ENCODE measurements at regions not wholly inside any gene's neighbourhood (a gene's known extent, or its start where the extent isn't known, plus 50 kb on each side); places are given as distances from the start of the nearest gene placed in this dataset.

DNA sequence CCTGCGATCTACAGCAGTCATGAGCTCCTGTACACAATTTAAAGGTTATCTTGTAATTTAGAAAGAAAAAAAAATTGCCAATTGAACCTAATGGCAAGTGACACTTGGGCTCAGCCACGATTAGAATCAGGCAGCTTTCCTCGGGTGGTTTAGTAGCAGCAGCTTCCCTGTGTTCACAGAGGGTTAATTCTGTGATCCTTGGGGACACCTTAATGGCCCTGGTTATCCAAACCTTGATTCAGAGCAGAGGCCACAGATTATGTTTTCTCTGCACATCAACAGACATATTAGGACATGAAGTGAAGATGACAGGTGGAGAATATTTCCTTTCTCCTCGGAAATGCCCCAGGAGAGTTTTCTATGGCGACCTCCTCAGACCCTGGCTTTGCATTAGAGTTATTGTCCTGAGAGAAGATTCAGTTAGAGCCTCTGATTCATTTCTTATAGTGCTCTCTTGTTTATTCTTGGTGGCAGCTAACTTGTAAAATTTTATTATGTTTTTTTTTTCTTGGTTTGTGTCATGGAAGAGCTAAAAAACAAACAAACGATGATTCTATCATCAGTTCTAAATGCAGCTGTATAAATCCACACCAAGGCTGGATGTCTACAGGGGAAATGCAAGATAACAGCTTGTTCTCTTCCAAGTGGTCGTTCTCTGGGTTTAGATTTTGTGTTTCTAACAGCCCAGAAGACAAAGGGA, 351.2 kb upstream of the DYNLRB2 start:
- DNase-seq (ENCODE audit: low read depth), result no peak

DNA sequence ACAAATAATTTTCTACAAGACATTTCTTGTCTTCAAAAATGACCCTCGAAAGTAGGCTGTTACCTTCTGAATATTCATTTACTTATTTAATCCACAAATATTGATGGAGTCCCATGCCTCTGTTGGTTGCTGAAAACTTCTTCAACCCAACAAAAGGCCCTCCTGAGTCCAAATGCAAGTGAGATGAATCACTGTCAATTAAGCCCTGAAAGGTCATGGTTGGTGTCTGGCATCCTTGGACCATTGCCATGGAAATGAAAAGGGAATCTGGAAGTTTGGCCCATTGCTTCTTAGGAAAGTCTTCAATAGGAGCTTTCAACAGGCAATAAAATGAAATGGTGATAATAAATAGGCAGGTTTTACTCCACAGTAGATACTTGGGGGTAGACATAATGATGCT, 364.7 kb upstream of the DYNLRB2 start:
- DNase-seq (ENCODE audit: low read depth), result peak; percentile 25

DNA sequence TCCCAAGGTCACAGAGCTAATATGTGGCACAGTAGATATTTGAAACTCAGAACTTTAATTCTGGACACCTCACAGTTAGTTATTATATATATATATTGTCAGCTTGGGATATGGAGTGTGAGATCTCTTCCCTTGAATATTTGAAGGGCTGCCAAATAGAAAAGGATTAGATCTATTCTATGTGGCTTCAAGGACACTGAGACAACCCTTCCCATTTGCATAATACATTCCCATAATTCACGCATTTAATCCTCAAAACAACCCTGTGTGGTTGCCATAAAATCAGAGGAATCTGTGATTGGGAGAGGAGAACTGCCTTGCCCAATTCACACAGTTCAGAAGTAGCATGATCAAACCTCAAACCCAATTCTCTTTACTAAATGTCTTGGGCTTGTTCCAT, 365.8 kb upstream of the DYNLRB2 start:
- no peak for DNase-seq (ENCODE audit: low read depth)

DNA sequence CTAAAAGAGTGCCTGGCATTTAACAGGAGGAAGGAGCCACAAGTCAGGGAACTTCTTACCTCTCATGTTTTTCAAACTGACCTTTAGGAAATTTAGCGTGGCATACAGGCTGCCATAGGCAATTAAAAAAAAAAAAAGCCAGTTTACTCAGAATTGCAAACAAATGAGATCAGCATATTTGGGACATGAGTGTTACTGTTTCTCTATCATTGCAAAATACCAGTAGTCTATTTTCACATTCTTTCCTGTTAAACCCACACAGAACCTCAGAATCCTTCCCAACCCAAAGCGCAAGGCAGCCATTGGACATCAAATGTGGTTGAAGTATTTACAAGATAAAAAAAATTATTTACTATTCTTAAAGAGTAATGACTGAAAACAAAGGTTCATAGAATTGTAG, 366.4 kb upstream of the DYNLRB2 start:
- peak; percentile 83 for DNase-seq (ENCODE audit: low read depth)

DNA sequence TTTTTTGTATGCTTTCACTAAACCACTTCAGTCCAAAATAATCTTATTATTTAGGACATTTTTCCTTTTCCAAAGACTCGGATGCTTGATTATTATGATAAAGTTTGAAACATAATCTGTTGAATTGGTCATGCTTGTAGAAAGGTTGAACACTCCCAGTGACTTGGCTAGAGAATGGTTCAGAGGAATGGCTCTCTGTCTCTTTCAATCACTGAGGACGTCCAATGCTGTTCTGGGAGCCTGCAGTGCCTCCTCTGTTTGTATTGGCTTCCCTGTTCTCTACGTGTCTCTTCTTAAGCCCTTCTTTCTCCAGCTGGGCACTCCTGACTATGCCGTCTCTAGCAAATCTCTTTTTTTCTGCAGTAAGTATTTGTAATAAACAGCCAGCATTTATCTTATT, 369.0 kb upstream of the DYNLRB2 start:
- DNase-seq (ENCODE audit: low read depth), result peak; percentile 41

DNA sequence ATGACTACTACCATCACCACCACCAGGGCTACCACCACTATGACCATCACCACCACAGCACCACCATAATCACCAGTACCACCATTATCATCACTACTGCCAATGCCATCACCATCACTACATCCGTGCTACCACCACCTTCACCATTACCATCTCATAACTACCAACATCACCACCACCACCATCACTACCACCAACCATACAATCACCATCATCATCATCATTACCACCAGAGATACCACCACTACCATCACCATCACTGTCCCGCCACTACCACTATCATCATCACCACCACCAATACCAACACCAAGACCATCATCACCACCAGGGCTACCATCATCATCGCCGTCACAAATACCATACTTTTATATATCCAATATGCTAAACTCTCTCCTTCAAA, 369.6 kb upstream of the DYNLRB2 start:
- DNase-seq (ENCODE audit: low read depth), result no peak

DNA sequence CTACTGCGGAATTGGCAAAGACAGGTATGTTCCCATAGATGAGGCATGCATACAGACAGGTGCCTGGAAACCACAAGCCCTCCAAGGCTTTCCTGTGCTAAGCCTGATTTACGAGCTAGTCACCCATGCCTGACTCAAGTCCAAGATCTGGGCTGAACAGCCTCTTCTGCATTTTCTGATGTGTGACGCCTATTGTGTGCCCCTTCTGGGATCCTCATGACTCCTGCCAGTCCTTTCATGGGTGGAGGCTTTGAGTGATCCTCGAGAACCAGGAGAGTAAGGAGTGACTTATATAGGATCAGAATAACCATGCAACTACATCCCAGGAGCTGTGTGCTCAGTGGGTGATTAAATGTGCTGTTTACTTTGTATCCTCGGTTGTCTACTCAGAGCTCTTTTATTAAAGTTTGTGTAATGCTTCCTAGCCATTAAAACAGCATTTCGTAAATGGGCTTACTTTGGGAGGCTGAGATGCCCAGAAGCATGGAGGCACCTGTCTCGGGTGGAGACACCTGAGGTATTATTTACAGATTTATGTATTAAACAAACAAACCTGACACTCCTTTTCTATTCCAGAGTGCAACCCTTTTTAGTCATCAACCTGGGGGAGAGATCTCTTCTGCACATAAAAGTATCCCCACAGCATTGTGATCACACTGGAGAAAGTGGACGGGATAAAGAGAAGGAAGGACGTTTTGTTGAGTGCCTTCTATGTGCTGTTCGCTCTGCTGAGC, 373.0 kb upstream of the DYNLRB2 start:
- no peak for DNase-seq (ENCODE audit: low read depth)

DNA sequence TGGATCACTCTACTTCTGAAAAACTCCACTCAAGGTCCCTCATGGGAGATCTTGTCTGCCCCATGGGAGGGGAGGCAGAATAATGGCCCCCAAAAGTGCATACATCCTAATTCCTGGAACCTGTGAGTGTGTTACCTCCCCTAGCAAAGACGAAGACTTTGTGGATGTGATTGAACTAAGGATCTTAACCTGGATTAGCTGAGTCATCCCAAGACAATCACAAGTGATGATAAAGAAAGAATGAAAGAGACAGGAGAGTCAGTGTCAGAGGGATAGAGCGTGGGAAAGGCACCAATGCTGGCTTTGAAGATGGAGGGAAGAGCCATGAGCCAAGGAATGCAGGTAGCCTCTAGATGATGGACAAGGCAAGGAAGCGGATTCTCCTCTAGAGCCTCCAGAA, 374.7 kb upstream of the DYNLRB2 start:
- no peak for DNase-seq (ENCODE audit: low read depth)

DNA sequence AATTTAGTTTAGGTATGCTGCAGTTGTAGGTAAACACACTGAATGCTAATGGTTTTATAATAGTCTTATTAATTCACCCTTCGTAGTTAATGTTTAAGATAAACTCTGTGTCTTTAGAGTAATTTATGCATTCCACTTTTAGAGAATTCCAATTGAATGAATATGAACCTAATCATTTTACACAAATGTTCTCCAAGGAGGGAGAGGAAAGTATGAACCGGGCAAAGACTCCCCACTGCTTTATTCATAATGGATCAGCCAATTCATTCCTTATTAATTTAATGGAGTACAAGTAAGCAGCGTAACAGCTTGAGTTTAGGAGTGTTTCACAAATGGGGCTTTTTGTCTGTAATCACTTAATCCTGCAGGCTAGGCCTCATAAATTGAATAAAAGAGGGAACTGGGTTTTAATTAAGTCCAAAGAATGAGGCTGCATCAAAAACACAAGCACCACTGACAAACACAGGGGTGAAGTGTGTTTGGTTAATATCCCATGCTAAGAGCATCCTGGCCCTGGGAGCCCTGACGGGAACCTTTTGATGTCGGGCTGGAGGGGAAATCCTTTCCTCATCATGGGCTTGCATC, 375.7 kb upstream of the DYNLRB2 start:
- no peak for DNase-seq (ENCODE audit: low read depth)

DNA sequence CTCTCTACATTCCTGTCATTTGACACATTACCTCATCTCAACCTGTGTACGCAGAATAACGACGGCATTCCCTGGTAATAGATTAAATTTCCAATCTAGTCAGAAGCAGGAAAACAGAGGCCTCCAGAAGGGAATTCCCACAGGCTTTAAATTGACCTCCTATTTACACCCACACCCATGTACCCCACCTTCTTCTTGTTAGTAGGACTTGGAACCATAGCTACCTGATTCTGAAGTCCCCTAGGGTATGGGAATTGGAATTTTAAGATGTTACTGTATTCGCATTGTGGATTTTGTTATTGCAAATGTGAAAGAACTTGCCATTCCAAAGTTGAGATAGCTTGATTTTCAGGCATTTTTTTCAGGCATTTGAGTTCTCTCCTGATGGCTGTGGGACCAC, 377.5 kb upstream of the DYNLRB2 start:
- no peak for DNase-seq (ENCODE audit: low read depth)

DNA sequence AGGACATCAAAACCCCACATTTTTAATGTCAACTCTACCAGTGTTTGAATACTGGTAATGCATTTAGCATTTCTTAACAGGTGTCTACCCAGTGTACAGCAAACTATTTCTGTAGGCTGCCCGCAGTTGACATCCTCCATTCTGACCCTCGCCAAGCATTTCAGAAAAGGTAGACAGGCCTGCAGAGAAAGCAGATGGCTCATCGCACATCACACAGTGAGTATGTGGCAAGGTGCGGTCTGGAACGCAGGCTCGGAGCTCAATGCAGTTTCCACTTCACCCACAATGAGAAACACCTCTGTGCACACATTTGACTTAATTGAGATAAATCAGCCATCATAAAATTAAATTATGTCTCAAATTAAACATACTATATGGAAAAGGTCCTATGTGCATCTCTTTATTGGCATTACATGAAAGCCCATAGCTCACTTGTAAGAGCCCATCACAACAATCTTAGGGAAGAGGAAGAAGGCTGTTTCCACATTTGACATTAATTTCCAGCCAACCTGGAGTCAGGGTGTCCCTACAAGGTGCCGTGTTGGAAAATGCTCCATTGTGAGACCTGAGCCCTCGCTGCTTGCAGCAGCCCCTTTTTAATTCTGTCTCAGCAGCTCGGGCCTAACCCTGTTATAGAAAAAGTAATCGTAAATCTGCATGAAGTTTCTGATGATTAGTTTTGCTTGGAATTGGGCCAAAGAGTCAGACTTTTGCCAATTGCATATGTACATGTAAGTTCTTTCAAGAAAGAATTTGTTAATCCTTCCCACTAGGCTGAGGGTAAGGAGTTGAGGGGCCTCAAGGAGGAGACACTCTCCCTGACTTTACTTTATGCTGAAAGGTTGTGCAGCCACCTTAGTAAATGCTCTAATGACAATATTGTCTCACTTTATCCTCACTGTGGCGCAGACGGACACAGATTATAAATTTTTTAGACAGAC, 378.7 kb upstream of the DYNLRB2 start:
- DNase-seq (ENCODE audit: low read depth), result no peak

DNA sequence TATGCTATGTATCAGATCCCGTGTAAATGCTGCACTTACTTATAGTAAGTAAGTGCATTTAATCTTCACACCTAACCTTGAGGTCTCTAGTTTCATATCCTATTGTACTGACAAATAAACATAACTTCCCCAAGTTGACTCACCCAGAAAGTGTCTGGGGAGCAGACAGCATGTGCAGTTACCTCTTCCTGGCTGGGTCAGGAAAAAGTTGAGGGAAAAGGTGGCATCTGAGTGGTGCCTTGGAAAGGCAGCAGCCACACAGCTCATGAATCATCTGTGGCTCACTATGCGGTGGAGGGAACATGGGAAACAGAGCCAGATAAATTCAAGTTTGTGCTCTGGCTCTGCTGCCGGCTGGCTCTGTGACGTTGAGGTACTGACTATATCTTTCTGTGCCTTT, 382.0 kb upstream of the DYNLRB2 start:
- DNase-seq (ENCODE audit: low read depth), result no peak

DNA sequence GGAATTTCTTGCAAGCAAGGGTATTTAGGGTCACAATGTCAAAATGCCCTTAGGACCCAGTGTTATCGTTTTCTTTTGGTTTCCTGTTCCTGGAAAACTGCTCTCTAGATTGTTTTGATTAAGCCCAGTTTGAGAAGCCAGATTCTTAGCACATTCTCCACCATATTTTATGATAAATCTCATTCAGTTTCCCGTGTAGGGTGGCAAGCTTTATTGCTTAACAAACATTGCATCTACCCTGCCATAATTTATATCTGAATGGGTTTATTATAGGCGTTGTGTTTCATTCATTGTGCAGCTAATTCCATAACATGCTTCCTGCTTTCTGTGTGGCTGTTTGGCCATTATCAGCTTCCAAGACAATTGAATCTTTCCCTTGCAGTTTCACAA, 389.1 kb upstream of the DYNLRB2 start:
- DNase-seq (ENCODE audit: low read depth), result no peak

DNA sequence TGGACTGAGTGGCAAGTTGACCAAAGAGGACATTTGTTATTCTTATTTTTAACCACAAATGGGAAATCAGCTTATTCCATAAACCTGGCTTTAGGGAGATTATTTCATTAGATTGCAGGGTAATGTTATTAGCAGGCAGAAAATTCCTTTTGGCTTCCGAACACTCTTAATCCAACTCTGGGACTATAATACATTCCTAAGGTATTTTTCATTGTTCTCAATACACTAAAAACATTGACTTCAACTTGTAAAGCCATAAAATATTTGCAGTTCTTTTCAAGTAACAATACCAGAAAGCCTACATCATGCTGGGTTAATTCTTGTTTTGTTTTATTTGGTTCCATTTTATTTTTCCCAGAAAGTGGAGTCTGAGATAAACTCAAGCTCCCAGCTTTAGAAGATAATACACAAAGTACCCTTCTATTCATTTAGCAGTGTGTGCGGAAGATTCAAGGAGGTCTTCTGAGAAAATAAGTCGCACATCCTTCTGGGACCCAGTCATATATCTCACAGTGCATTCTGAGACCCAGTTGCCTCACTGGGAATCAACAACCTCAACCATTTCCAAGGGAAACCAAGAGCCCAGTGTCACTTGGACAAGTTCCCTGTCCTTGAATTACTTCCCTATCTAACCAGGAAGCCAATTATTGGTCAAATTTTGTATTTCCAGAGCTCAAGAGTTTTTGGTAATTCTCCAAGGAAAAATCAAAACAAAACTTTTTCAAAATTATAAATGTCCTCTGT, 389.6 kb upstream of the DYNLRB2 start:
- no peak for DNase-seq (ENCODE audit: low read depth)

DNA sequence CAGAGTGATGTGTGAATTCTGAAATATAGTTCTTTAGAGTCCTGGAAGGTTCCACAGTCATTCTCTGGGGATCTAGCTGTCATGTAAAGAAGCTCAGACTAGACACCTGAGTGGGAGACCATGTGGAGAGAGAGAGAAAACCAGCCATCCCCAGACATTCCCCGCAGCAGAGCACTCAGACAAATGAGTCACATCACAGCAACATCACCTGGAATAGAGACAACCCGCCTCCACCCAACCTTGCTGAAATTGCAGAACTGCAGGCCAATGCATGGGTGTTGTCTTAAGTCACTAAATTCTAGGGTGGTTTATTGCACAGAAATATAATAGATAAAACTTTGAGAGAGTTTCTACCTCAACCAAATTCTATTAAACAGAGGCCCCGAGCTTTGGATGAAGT, 392.0 kb upstream of the DYNLRB2 start:
- DNase-seq (ENCODE audit: low read depth), result no peak

DNA sequence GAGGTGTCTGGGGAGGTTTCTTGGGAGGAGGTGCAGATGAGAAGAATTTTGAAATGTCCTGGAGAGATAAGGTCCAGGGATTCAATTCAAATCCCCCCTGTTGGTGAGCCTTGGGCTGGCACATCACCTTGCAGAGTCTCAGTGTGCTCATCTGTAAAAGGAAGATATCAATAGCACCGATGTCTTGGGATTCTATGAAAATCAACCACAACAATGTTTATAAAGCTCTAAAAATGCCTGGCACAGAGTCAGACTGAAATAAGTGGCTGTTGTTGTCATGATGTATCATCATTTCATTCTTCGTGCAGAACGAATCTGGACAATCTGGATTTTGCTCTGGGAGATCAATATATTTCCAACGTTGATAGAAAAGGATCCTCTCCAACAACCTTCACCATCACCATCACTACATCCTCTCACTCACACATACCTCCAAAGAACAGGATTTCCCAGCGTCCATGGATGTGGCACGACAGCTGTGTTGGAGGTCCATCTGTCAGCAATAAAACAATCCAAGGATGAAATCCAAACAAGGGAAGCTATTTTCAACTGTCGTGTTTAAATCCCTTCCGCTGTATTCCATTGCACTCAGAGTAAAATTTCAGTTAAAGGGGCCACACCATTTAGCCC, 393.7 kb upstream of the DYNLRB2 start:
- DNase-seq (ENCODE audit: low read depth), result peak; percentile 17

DNA sequence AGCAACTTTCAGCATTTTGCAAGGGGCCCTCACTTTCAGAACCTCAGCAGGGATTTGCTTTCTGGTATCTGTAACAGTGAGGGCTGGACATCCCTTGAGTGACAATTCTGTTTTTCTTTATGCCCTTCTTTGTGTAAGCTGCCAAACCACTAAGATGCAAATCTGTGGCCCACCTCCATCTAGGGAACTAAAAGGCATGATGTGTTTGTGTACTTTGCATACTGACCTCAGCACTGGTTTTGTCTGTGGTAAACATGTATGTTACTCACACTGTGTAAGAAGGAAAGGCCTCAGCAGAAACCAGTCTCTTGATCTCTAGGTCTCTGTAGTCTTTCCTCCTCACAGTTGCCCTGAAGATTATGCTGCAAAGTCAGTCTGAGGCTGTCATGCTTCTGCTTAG, 396.6 kb upstream of the DYNLRB2 start:
- DNase-seq (ENCODE audit: low read depth), result no peak

DNA sequence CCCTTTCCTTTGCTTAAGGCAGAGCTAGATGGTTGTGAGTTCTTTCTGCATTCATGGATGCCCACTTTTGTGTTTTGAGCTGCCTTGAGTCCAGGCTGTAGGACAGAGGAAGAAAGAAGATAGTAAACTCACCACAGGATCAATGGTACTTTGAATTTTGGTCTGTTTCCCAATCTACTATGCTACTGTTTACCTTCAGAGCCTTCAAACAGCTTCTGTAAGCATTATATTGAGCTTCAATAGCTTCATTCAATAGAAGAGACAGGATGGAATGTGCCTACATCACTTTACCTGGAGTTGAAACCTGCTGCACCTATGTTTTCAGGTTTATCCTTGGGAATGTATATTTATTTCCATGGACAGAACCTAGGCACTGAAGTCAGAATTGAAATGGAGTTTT, 397.9 kb upstream of the DYNLRB2 start:
- DNase-seq (ENCODE audit: low read depth), result no peak

DNA sequence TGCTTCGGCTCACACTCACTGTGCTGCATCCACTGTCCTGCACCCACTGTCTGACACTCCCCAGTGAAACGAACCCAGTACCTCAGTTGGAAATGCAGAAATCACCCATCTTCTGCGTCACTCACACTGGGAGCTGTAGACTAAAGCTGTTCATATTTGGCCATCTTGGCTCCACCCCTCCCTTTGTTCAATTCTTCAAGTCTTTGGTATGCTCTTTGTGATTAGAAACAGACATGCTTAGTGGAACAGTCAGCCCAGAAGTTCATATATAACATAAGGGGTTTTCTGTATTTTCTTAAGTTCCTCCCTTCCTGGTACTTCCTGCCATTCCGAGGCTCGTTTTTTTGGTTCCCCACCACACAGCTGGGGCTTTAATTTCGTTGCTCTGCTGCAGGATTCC, 398.5 kb upstream of the DYNLRB2 start:
- no peak for DNase-seq (ENCODE audit: low read depth)

DNA sequence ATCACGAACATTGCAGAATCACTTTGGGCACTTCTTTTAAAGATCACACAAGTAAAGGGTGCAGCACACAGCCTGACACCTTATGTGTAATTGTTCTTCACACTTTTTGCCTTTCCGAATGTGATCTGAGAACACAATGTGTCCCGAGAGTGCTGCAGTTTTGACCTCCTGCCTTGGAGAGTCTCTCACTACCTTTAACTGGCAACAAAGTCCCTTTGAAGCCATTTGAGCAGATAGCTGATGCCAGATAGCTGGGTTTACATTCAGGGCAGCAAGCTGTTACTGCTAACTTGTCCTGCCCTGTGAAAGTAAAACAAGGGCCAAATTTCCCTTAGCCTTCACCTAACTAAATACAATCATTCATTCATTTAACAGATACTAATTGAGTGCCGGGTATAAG, 411.0 kb upstream of the DYNLRB2 start:
- no peak for DNase-seq (ENCODE audit: low read depth)

DNA sequence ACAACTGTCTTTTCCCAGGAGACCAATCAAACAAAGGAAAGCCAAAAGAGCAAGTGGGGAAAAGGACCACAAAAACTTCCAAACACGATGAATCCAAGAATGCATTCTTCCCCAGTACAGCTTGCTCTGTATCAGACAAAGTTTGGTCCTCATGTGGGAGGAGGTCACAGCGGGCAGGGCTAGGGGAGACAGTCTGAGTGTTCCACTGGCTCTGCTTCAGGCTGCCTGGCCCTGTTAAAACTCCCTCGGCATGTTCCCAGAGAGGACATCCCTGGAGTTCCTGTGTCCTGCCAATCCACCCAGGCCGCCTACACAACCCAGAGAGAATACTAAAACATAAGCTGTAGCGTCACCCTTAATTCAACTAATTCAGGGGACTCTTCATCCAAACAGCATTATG, 415.1 kb upstream of the DYNLRB2 start:
- DNase-seq (ENCODE audit: low read depth), result peak; percentile 5

Measured in fibroblast of gingiva (primary cell).